GM23338 (cell line): ENCODE measurements at regions not wholly inside any gene's neighbourhood (a gene's known extent, or its start where the extent isn't known, plus 50 kb on each side); places are given as distances from the start of the nearest gene placed in this dataset.

Source experiments
- ATAC-seq: fragments of 200-7000 bp; cut with Tn5 transposase; 3 replicates; pipeline ENCODE4 v1.9.1; 2020
- DNase-seq: peaks from one replicate; pipeline ENCODE4 v3.0.0-alpha.2; 2015; ENCODE audit warnings: low spot score
- H2AFZ ChIP-seq: fragments of 200-600 bp; sonication (generic); 2 replicates; pipeline ENCODE4 v1.8.0; 2016; ENCODE audit warnings: antibody characterized with exemption, mild to moderate bottlenecking, moderate library complexity
- H3F3A ChIP-seq: fragments of 200-600 bp; sonication (generic); replicated peaks from 2 replicates; pipeline ENCODE4 v1.8.0; 2017; ENCODE audit warnings: antibody characterized with exemption, mixed run types, low read depth
- H3K27ac ChIP-seq: fragments of 200-600 bp; sonication (generic); 2 replicates; pipeline ENCODE4 v1.6.1; 2016; ENCODE audit warnings: low read depth
- H3K27me3 ChIP-seq: fragments of 200-600 bp; sonication (generic); 2 replicates; pipeline ENCODE4 v1.8.0; 2016; ENCODE audit warnings: mild to moderate bottlenecking, mixed run types, moderate library complexity; ENCODE audit not compliant: insufficient read depth
- H3K36me3 ChIP-seq: fragments of 200-600 bp; sonication (generic); 2 replicates; pipeline ENCODE4 v1.8.0; 2016; ENCODE audit warnings: mild to moderate bottlenecking; ENCODE audit not compliant: insufficient read depth
- H3K4me1 ChIP-seq: fragments of 200-600 bp; sonication (generic); 2 replicates; pipeline ENCODE4 v1.8.0; 2016; ENCODE audit warnings: mild to moderate bottlenecking, moderate library complexity; ENCODE audit not compliant: insufficient read depth
- H3K4me2 ChIP-seq: fragments of 200-600 bp; sonication (generic); 2 replicates; pipeline ENCODE4 v1.7.1; 2017; ENCODE audit warnings: mixed run types
- H3K4me3 ChIP-seq: fragments of 200-600 bp; sonication (generic); 2 replicates; pipeline ENCODE4 v1.6.1; 2016; ENCODE audit warnings: mixed run types
- H3K79me2 ChIP-seq: fragments of 200-600 bp; sonication (generic); replicated peaks from 2 replicates; pipeline ENCODE4 v1.8.0; 2017; ENCODE audit warnings: mild to moderate bottlenecking; ENCODE audit not compliant: insufficient read depth
- H3K9me2 ChIP-seq: fragments of 200-600 bp; sonication (generic); 2 replicates; pipeline ENCODE4 v1.8.0; 2017; ENCODE audit not compliant: insufficient read depth
- H4K20me1 ChIP-seq: fragments of 200-600 bp; sonication (generic); replicated peaks from 2 replicates; pipeline ENCODE4 v1.8.0; 2017; ENCODE audit warnings: mild to moderate bottlenecking; ENCODE audit not compliant: insufficient read depth
- H3K27ac Mint-ChIP-seq: 2 replicates; pipeline ENCODE4 v1.8.0; 2020; ENCODE audit warnings: inconsistent platforms, mild to moderate bottlenecking, moderate library complexity, mixed read lengths
- H3K27me3 Mint-ChIP-seq: 3 replicates; pipeline ENCODE4 v1.8.0; 2022; ENCODE audit warnings: low read depth, mild to moderate bottlenecking, moderate library complexity, mixed read lengths, inconsistent platforms; ENCODE audit not compliant: insufficient read depth, poor library complexity
- H3K36me3 Mint-ChIP-seq: 3 replicates; pipeline ENCODE4 v1.8.0; 2021; ENCODE audit warnings: low read depth, mild to moderate bottlenecking, inconsistent platforms, moderate library complexity, mixed read lengths
- H3K4me1 Mint-ChIP-seq: 3 replicates; pipeline ENCODE4 v1.8.0; 2020; ENCODE audit warnings: mild to moderate bottlenecking, inconsistent platforms, mixed read lengths
- H3K4me3 Mint-ChIP-seq: 3 replicates; pipeline ENCODE4 v1.8.0; 2021; ENCODE audit warnings: moderate library complexity, mild to moderate bottlenecking, inconsistent platforms, mixed read lengths
- H3K9me3 Mint-ChIP-seq: 3 replicates; pipeline ENCODE4 v1.8.0; 2020; ENCODE audit warnings: moderate library complexity, mild to moderate bottlenecking, inconsistent platforms, mixed read lengths
- CREB1 ChIP-seq: fragments of 250-450 bp; sonication (Bioruptor Pico); IDR thresholded peaks from 2 replicates; pipeline ENCODE4 v1.5.0; 2020; ENCODE audit warnings: low read depth, mild to moderate bottlenecking, moderate library complexity
- CTCF ChIP-seq, 2 experiments: fragments of 200-600 bp in 1 of 2; sonication (generic) in 1 of 2; conservative IDR thresholded peaks; 2 replicates each; pipeline versions ENCODE4 v1.5.1 to v1.6.1; 2016 to 2017; ENCODE audit warnings: antibody characterized with exemption in 2 of 2, low read depth in 2 of 2, mild to moderate bottlenecking in 2 of 2, moderate library complexity in 1 of 2
- ETS1 ChIP-seq: IDR thresholded peaks from 2 replicates; pipeline ENCODE4 v1.6.1; 2016; ENCODE audit warnings: antibody characterized with exemption
- EZH2 ChIP-seq: fragments of 200-600 bp; sonication (generic); IDR thresholded peaks from one replicate; pipeline ENCODE4 v1.8.0; 2017; ENCODE audit warnings: antibody characterized with exemption, mild to moderate bottlenecking, low read depth; ENCODE audit not compliant: unreplicated experiment
- EZH2phosphoT487 ChIP-seq: fragments of 200-600 bp; sonication (generic); IDR thresholded peaks from one replicate; pipeline ENCODE4 v1.8.1; 2018; ENCODE audit warnings: antibody characterized with exemption; ENCODE audit not compliant: unreplicated experiment
- JUNB ChIP-seq: IDR thresholded peaks from one replicate; pipeline ENCODE4 v1.6.1; 2016; ENCODE audit warnings: antibody characterized with exemption; ENCODE audit not compliant: unreplicated experiment
- NANOG ChIP-seq: IDR thresholded peaks from 2 replicates; pipeline ENCODE4 v1.6.1; 2016; ENCODE audit warnings: antibody characterized with exemption, borderline replicate concordance
- REST ChIP-seq: IDR thresholded peaks from one replicate; pipeline ENCODE4 v1.6.1; 2018; ENCODE audit warnings: antibody characterized with exemption; ENCODE audit not compliant: unreplicated experiment
- STAT1 ChIP-seq: IDR thresholded peaks from one replicate; pipeline ENCODE4 v1.6.1; 2016; ENCODE audit warnings: antibody characterized with exemption; ENCODE audit not compliant: unreplicated experiment
- ZNF114 ChIP-seq: fragments of 250-450 bp; sonication (Bioruptor Pico); IDR thresholded peaks from 2 replicates; pipeline ENCODE4 v1.5.0; 2020; ENCODE audit warnings: mild to moderate bottlenecking, moderate library complexity
- ZNF331 ChIP-seq: fragments of 250-450 bp; sonication (Bioruptor Pico); IDR thresholded peaks from 2 replicates; pipeline ENCODE4 v1.5.0; 2020; ENCODE audit warnings: low read depth, mild to moderate bottlenecking, moderate library complexity
- ZNF462 ChIP-seq: fragments of 250-450 bp; sonication (Bioruptor Pico); IDR thresholded peaks from 2 replicates; pipeline ENCODE4 v1.5.0; 2020; ENCODE audit warnings: mild to moderate bottlenecking, moderate library complexity

GRCh38 chr11:24390762-24391161, 106.1 kb upstream of the LUZP2 start:
- no peaks in the 10 kb centered on the region for H3K9me2 ChIP-seq
- no peak overlapping the region for H2AFZ ChIP-seq
- no peak overlapping the region for H3K4me3 ChIP-seq
- ATAC-seq (no peak), DNase-seq (no peak)
- H3K27ac ChIP-seq = no peak overlapping the region
- Mint-ChIP-seq H3K9me3 (peaks cover 2% of the 10 kb centered on the region; the same call in 1 of the 3 replicates), H3K27me3 (no peaks in the 10 kb centered on the region), H3K4me3 (no peak overlapping the region), H3K4me1 (no peaks in the 10 kb centered on the region), H3K27ac (no peak overlapping the region), H3K36me3 (no peaks in the 10 kb centered on the region)
- no peaks in the 10 kb centered on the region for H3K36me3 ChIP-seq
- no peaks in the 10 kb centered on the region for H4K20me1 ChIP-seq
- H3K27me3 ChIP-seq = no peaks in the 10 kb centered on the region
- no peak overlapping the region for H3K4me2 ChIP-seq
- no peaks in the 10 kb centered on the region for H3K79me2 ChIP-seq
- no peaks in the 10 kb centered on the region for H3K4me1 ChIP-seq
- no peaks in the 10 kb centered on the region for H3F3A ChIP-seq
- TF ChIP-seq ZNF462 (no peak), EZH2 (no peak), ZNF114 (CRISPR knock-in tag) (no peak), ZNF331 (no peak), EZH2phosphoT487 (no peak), CTCF (conservative IDR thresholded peaks at IDR 0.05; ENCODE audit: low read depth in 2 of 2) (no peak), JUNB (no peak), REST (no peak), ETS1 (no peak), NANOG (no peak), CREB1 (CRISPR knock-in tag) (no peak), STAT1 (no peak)
